GM12872 (cell line): ENCODE measurements at regions not wholly inside any gene's neighbourhood (a gene's known extent, or its start where the extent isn't known, plus 50 kb on each side); places are given as distances from the start of the nearest gene placed in this dataset.

Source experiments
- CTCF ChIP-seq: IDR thresholded peaks from 3 replicates; pipeline ENCODE4 v1.5.1; 2011; ENCODE audit warnings: low read depth, mild to moderate bottlenecking, low read length, moderate library complexity; ENCODE audit not compliant: insufficient read depth

- TF ChIP-seq CTCF: no peak
Observed at GRCh38 chr6:97401533-97401932, 118.5 kb upstream of the MMS22L start.

- TF ChIP-seq CTCF: no peak
Observed at GRCh38 chr6:97405818-97406409, 122.9 kb upstream of the MMS22L start.

GRCh38 chr6:97406633-97407032, 123.6 kb upstream of the MMS22L start:
- no peak for TF ChIP-seq CTCF

- TF ChIP-seq CTCF: no peak
Observed at GRCh38 chr6:97411610-97412009, 128.6 kb upstream of the MMS22L start.

- TF ChIP-seq CTCF: no peak
Observed at GRCh38 chr6:97412511-97412910, 129.5 kb upstream of the MMS22L start.

- no peak for TF ChIP-seq CTCF
Observed at GRCh38 chr6:97422171-97422570, 139.2 kb upstream of the MMS22L start.

GRCh38 chr6:97423190-97423589, 140.2 kb upstream of the MMS22L start:
- TF ChIP-seq CTCF: no peak

- no peak for TF ChIP-seq CTCF
Observed at GRCh38 chr6:97427648-97428047, 144.6 kb upstream of the MMS22L start.
